Thyroid gland (tissue), 4 donors: ENCODE measurements at regions not wholly inside any gene's neighbourhood (a gene's known extent, or its start where the extent isn't known, plus 50 kb on each side); places are given as distances from the start of the nearest gene placed in this dataset.

Source experiments
- CTCF ChIP-seq, 6 experiments: fragments of 200-600 bp in 3 of 6; fragments of 450-650 bp in 3 of 6; sonication (generic) in 3 of 6; IDR thresholded peaks; one replicate each; pipeline ENCODE4 v1.5.1; 2016 to 2019; ENCODE audit warnings: antibody characterized with exemption in 6 of 6, mild to moderate bottlenecking in 2 of 6, inconsistent platforms in 1 of 6, moderate library complexity in 1 of 6
- POLR2A ChIP-seq, 2 donors: fragments of 450-650 bp; IDR thresholded peaks; one replicate each; pipeline ENCODE4 v1.6.1; 2017; ENCODE audit warnings: antibody characterized with exemption in 2 of 2, mild to moderate bottlenecking in 2 of 2, moderate library complexity in 1 of 2

- no peak for TF ChIP-seq CTCF (IDR thresholded peaks at IDR 0.05)
- TF ChIP-seq POLR2A (IDR thresholded peaks at IDR 0.05), result no peak
Observed at GRCh38 chr18:75828379-75828778, 400.9 kb upstream of the SMIM21 start.
